Skin of body (tissue), 1 donor: ENCODE measurements at regions not wholly inside any gene's neighbourhood (a gene's known extent, or its start where the extent isn't known, plus 50 kb on each side); places are given as distances from the start of the nearest gene placed in this dataset.

Source experiments
- DNase-seq: peaks from one replicate; lab custom pipeline; 2025; lab: John Stamatoyannopoulos, UW

DNA sequence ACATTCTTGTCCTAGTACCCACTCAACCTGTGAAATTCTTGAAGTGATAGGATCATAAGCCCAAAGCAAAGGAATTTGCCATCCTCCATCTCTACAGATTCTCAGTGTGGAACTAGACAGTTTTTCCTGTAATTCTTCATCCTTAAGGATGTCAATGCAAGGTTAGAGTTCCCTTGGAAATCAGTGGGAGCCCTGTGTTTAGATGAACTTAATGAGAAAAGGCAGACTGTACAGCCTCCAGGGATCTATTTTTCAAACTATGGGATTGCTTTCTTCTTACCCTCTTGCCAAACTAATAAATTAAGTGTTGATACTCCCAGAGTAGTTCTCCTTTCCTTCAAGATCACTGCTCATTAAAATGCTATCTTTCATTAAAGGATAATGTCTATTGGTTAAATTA is 78.1 kb upstream of the OLFM3 start:
- DNase-seq: no peak

GRCh38 chr1:102071451-102071850 is 74.7 kb upstream of the OLFM3 start:
- no peak for DNase-seq

- no peak for DNase-seq
Measured at GRCh38 chr1:102050556-102050955, 53.8 kb upstream of the OLFM3 start.

- no peak for DNase-seq
Measured at GRCh38 chr1:102047724-102048123, 51.0 kb upstream of the OLFM3 start.
